ENCODE measurements at regions not wholly inside any gene's neighbourhood (a gene's known extent, or its start where the extent isn't known, plus 50 kb on each side); places are given as distances from the start of the nearest gene placed in this dataset.

DNA sequence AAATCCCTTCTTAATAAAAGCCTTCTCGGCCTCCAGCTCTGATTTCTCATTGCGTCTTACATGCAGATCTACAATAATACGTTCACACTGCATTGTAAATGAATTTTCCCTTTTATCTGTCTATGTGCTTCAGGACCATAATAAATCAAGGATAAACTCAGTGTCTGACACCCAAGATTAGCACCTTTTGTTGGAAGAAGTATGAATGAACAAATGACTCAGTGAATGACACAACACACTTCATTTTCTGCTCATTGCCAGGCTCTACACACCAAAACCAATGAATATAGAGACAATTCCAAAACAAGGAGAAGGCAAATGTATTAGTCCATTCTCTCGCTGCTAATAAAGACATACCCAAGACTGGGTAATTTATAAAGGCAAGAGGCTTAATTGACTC is 1224.4 kb downstream of the EFNB2 start:
- no peak for TF ChIP-seq TAF1 (IDR thresholded peaks at IDR 0.05; ENCODE audit: low read depth, low read length)
- no peak for TF ChIP-seq POLR2A (IDR thresholded peaks at IDR 0.05; ENCODE audit: low read depth, low read length)

Measured in GM12891 (cell line).